ENCODE measurements at regions not wholly inside any gene's neighbourhood (a gene's known extent, or its start where the extent isn't known, plus 50 kb on each side); places are given as distances from the start of the nearest gene placed in this dataset.

DNA sequence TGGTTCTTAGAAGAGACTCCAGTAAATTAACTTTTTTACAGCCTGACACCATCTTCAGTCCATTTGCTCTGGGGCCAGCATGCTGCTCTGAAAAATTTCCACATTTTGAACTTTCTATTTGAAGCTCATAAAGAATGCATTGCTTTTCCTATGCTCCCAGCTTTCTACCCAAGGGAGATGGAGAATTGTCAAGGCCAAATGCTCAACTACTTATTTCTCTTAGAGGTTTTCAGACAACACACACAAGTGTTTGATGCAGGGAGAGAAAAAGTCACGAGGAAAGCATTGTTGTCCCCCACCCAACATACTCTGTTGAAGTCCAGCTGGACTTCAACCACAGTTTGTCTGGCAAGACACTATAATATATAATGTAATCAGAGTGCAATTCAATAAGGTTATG lies 100.3 kb upstream of the CADPS start:
- Mint-ChIP-seq H3K4me3 (no peak overlapping the region), H3K27ac (no peak overlapping the region), H3K4me1 (no peaks in the 10 kb centered on the region), H3K36me3 (no peaks in the 10 kb centered on the region), H3K9me3 (no peaks in the 10 kb centered on the region), H3K27me3 (ENCODE audit: insufficient read depth, low read depth) (peaks cover 5% of the 10 kb centered on the region)
- Histone ChIP-seq H3K4me2 (no peak overlapping the region), H4K20me1 (ENCODE audit: low read depth) (no peaks in the 10 kb centered on the region), H3K27me3 (no peaks in the 10 kb centered on the region), H3K9me3 (ENCODE audit: low read depth) (no peaks in the 10 kb centered on the region), H2AFZ (replicated peaks) (peak overlapping the region; percentile 77), H3K36me3 (no peaks in the 10 kb centered on the region), H3K27ac (no peak overlapping the region), H3K4me1 (peaks cover 7% of the 10 kb centered on the region), H3K4me3 (no peak overlapping the region), H3K79me2 (ENCODE audit: low read depth) (no peaks in the 10 kb centered on the region), H3F3A (ENCODE audit: low read depth) (peaks cover 4% of the 10 kb centered on the region), H3K9ac (no peak overlapping the region)
- TF ChIP-seq EZH2 (IDR thresholded peaks at IDR 0.05): no peak
- TF ChIP-seq EZH2phosphoT487 (IDR thresholded peaks at IDR 0.05): no peak
- TF ChIP-seq, protein P1, sequence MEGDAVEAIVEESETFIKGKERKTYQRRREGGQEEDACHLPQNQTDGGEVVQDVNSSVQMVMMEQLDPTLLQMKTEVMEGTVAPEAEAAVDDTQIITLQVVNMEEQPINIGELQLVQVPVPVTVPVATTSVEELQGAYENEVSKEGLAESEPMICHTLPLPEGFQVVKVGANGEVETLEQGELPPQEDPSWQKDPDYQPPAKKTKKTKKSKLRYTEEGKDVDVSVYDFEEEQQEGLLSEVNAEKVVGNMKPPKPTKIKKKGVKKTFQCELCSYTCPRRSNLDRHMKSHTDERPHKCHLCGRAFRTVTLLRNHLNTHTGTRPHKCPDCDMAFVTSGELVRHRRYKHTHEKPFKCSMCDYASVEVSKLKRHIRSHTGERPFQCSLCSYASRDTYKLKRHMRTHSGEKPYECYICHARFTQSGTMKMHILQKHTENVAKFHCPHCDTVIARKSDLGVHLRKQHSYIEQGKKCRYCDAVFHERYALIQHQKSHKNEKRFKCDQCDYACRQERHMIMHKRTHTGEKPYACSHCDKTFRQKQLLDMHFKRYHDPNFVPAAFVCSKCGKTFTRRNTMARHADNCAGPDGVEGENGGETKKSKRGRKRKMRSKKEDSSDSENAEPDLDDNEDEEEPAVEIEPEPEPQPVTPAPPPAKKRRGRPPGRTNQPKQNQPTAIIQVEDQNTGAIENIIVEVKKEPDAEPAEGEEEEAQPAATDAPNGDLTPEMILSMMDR (IDR thresholded peaks at IDR 0.05): no peak
- no peak for DNase-seq (ENCODE audit: low spot score)

DNA sequence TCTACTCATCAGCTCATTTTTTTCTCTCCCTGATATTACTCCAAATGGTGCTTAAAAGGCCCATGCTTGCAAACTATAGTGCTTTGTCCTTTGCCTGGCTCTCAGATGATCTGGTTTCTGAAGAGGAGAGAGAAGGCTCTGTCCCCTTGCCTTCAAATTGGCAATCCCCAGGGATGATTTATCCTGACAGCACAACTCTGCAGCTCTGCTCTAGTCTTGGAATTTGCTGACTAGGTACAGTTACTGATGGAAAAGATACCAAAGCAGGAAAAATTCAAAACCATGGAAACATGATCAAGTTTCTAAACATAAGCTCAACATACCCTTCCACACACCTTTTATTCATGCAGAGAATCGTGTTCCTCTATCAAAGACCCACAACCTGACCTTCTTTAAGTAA lies 106.7 kb upstream of the CADPS start:
- no peak overlapping the region for H3K4me2 ChIP-seq
- Mint-ChIP-seq H3K27ac (no peak overlapping the region), H3K36me3 (no peaks in the 10 kb centered on the region), H3K4me1 (peaks cover 21% of the 10 kb centered on the region), H3K27me3 (ENCODE audit: insufficient read depth, low read depth) (peaks cover 7% of the 10 kb centered on the region), H3K9me3 (no peaks in the 10 kb centered on the region), H3K4me3 (no peak overlapping the region)
- no peaks in the 10 kb centered on the region for H3K36me3 ChIP-seq
- DNase-seq (ENCODE audit: low spot score): no peak
- H3K27me3 ChIP-seq: no peaks in the 10 kb centered on the region
- no peak overlapping the region for H3K4me3 ChIP-seq
- H3F3A ChIP-seq (ENCODE audit: low read depth): no peaks in the 10 kb centered on the region
- H2AFZ ChIP-seq (replicated peaks): no peak overlapping the region
- no peaks in the 10 kb centered on the region for H4K20me1 ChIP-seq (ENCODE audit: low read depth)
- no peak overlapping the region for H3K27ac ChIP-seq
- no peaks in the 10 kb centered on the region for H3K9me3 ChIP-seq (ENCODE audit: low read depth)
- TF ChIP-seq EZH2phosphoT487 (IDR thresholded peaks at IDR 0.05) (no peak), EZH2 (IDR thresholded peaks at IDR 0.05) (no peak)
- no peak overlapping the region for H3K9ac ChIP-seq
- H3K4me1 ChIP-seq: peaks cover 32% of the 10 kb centered on the region
- no peaks in the 10 kb centered on the region for H3K79me2 ChIP-seq (ENCODE audit: low read depth)

DNA sequence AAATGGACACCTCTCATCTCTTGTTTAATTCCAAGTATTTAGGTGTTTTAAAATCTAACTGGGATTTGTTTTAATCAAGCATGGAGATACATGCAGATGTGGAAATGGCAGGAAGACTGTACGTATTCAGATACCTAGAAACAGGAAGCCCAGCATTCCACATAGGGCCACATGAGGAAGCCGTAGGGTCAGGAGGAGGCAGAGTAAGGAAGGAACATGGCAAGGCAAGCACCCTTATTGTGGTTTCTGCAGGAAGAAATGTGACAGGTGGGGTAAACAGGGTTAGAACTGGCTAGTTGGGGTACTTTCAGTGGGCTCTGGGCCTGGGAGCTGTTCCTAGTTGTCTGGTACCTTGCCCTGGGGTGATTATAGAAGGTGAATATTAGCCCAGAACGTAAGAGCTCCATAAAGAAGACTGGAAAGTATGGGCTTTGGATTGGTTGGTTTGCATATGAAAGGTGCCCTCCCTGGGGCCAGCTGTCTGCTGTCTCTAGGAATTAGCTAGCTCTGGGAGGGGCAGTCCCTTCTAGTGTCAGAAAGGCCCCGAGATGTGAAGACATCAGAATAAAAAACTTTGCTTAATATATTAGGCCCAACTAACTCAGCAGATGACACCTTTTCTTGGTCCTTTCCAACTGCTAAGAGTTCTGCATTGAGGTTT lies 107.7 kb upstream of the CADPS start:
- Mint-ChIP-seq H3K4me3 (no peak overlapping the region), H3K36me3 (no peaks in the 10 kb centered on the region), H3K4me1 (peaks cover 21% of the 10 kb centered on the region), H3K27ac (no peak overlapping the region), H3K9me3 (no peaks in the 10 kb centered on the region), H3K27me3 (ENCODE audit: insufficient read depth, low read depth) (peaks cover 8% of the 10 kb centered on the region)
- DNase-seq (ENCODE audit: low spot score): peak; percentile 40
- H3K79me2 ChIP-seq (ENCODE audit: low read depth): no peaks in the 10 kb centered on the region
- no peak overlapping the region for H3K4me3 ChIP-seq
- no peaks in the 10 kb centered on the region for H3K27me3 ChIP-seq
- no peaks in the 10 kb centered on the region for H3K9me3 ChIP-seq (ENCODE audit: low read depth)
- peak overlapping the region; percentile 74 for H2AFZ ChIP-seq (replicated peaks)
- no peaks in the 10 kb centered on the region for H4K20me1 ChIP-seq (ENCODE audit: low read depth)
- H3K9ac ChIP-seq: no peak overlapping the region
- peak overlapping the region; percentile 52 for H3K4me2 ChIP-seq
- H3K27ac ChIP-seq: no peak overlapping the region
- TF ChIP-seq EZH2 (IDR thresholded peaks at IDR 0.05) (no peak), EZH2phosphoT487 (IDR thresholded peaks at IDR 0.05) (no peak)
- TF ChIP-seq, protein P1 (IDR thresholded peaks at IDR 0.05): no peak
- H3K4me1 ChIP-seq: peaks cover 32% of the 10 kb centered on the region
- no peaks in the 10 kb centered on the region for H3F3A ChIP-seq (ENCODE audit: low read depth)
- no peaks in the 10 kb centered on the region for H3K36me3 ChIP-seq

DNA sequence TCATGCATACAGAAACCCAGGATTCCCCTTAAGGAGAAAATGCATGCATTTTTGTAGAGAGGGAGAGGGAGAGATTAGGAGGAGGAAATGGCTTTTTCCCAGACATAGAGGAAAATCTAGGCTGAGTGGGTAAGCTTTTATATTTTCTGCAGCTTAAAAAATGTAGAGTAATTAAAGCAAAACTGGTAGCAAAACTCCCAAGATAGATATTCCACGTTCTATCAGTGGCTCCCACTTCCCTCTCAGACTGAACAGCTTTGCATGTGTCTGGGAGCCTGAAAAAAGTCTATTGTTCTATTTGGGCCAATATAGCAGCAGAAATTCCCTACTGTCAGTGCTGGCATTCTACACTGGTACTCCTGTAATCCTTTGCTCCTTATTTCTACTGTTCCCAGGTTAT lies 110.8 kb upstream of the CADPS start:
- H3K4me3 ChIP-seq: no peak overlapping the region
- H3K4me2 ChIP-seq: no peak overlapping the region
- peaks cover 5% of the 10 kb centered on the region for H3K27me3 Mint-ChIP-seq (ENCODE audit: insufficient read depth, low read depth)
- H3K9ac ChIP-seq: no peak overlapping the region
- H3K79me2 ChIP-seq (ENCODE audit: low read depth): no peaks in the 10 kb centered on the region
- H3F3A ChIP-seq (ENCODE audit: low read depth): peaks cover 10% of the 10 kb centered on the region
- H3K27ac Mint-ChIP-seq: no peak overlapping the region
- no peaks in the 10 kb centered on the region for H3K9me3 ChIP-seq (ENCODE audit: low read depth)
- no peaks in the 10 kb centered on the region for H3K36me3 ChIP-seq
- no peak for TF ChIP-seq EZH2phosphoT487 (IDR thresholded peaks at IDR 0.05)
- TF ChIP-seq, protein P1 (IDR thresholded peaks at IDR 0.05): no peak
- TF ChIP-seq EZH2 (IDR thresholded peaks at IDR 0.05): no peak
- peaks cover 45% of the 10 kb centered on the region for H3K4me1 ChIP-seq
- H3K36me3 Mint-ChIP-seq: no peaks in the 10 kb centered on the region
- DNase-seq (ENCODE audit: low spot score): no peak
- no peaks in the 10 kb centered on the region for H3K27me3 ChIP-seq
- H4K20me1 ChIP-seq (ENCODE audit: low read depth): no peaks in the 10 kb centered on the region
- no peak overlapping the region for H3K27ac ChIP-seq
- no peak overlapping the region for H3K4me3 Mint-ChIP-seq
- peak overlapping the region; percentile 45 for H2AFZ ChIP-seq (replicated peaks)
- no peaks in the 10 kb centered on the region for H3K9me3 Mint-ChIP-seq
- peaks cover 21% of the 10 kb centered on the region for H3K4me1 Mint-ChIP-seq

Data from neural progenitor cell (in vitro differentiated cells).